GM04504 (cell line): ENCODE measurements at regions not wholly inside any gene's neighbourhood (a gene's known extent, or its start where the extent isn't known, plus 50 kb on each side); places are given as distances from the start of the nearest gene placed in this dataset.

Source experiments
- DNase-seq: peaks from one replicate; pipeline ENCODE4 v3.0.0-alpha.2; 2012; ENCODE audit warnings: low read depth

DNA sequence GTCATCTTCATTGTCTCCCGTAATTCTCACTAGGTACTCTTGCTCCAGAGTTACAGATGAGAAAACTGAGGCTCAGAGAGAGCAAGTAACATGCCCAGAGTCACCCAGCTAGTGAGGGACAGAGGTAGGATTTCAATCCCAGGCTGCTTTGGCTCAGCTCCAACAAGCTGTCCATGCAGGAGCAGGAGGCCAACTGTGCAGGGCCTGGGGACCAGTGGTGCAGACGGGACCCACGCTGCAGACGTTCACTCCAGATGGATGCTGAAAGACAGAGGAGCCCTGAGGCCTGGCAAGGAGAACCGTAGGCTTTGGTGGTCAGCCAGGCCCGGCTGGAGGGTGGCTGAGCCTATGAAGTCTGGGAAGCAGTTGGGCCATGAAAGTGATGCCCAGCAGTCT, 102.6 kb downstream of the MCFD2 start:
- no peak for DNase-seq
